Stimulated activated CD8-positive, alpha-beta memory T cell treated with anti-CD3 and anti-CD28 coated beads, Interleukin-15, amount 100 ng/mL, for 1 hour (primary cell): ENCODE measurements at regions not wholly inside any gene's neighbourhood (a gene's known extent, or its start where the extent isn't known, plus 50 kb on each side); places are given as distances from the start of the nearest gene placed in this dataset.
"Not testable (repeated sequence)": the region's sequence is repeated elsewhere in the genome, so short reads cannot be mapped to it uniquely, and the experiment has no call there.

Source experiments
- DNase-seq: peaks from one replicate; pipeline ENCODE4 v3.0.0-alpha.2; 2020; ENCODE audit warnings: low read depth

GRCh38 chr10:100638969-100639368 lies 103.2 kb downstream of the HIF1AN start:
- not testable (repeated sequence) for DNase-seq

- no peak for DNase-seq
These were observed 102.9 kb upstream of the PAX2 start for GRCh38 chr10:100642295-100642994.

GRCh38 chr10:100645091-100645490 lies 100.3 kb upstream of the PAX2 start:
- DNase-seq, result no peak

GRCh38 chr10:100645613-100646392 lies 99.6 kb upstream of the PAX2 start:
- no peak for DNase-seq

- DNase-seq, result no peak
These were observed 97.5 kb upstream of the PAX2 start for GRCh38 chr10:100647928-100648327.

GRCh38 chr10:100650693-100651092 lies 94.7 kb upstream of the PAX2 start:
- DNase-seq, result no peak

- DNase-seq, result not testable (repeated sequence)
These were observed 94.3 kb upstream of the PAX2 start for GRCh38 chr10:100651099-100651498.

GRCh38 chr10:100651916-100652315 lies 93.5 kb upstream of the PAX2 start:
- DNase-seq, result no peak

- no peak for DNase-seq
These were observed 92.8 kb upstream of the PAX2 start for GRCh38 chr10:100652406-100653135.

- DNase-seq, result no peak
These were observed 92.0 kb upstream of the PAX2 start for GRCh38 chr10:100653238-100653956.

GRCh38 chr10:100653957-100654781 lies 91.2 kb upstream of the PAX2 start:
- DNase-seq, result no peak

GRCh38 chr10:100654782-100655325 lies 90.5 kb upstream of the PAX2 start:
- no peak for DNase-seq

- no peak for DNase-seq
These were observed 90.0 kb upstream of the PAX2 start for GRCh38 chr10:100655326-100655759.

- DNase-seq, result no peak
These were observed 89.5 kb upstream of the PAX2 start for GRCh38 chr10:100655760-100656421.

GRCh38 chr10:100656454-100656853 lies 88.9 kb upstream of the PAX2 start:
- no peak for DNase-seq

GRCh38 chr10:100658269-100658668 lies 87.1 kb upstream of the PAX2 start:
- DNase-seq, result no peak

GRCh38 chr10:100659361-100660098 lies 85.9 kb upstream of the PAX2 start:
- no peak for DNase-seq

- DNase-seq, result no peak
These were observed 85.0 kb upstream of the PAX2 start for GRCh38 chr10:100660365-100660764.

- no peak for DNase-seq
These were observed 84.4 kb upstream of the PAX2 start for GRCh38 chr10:100660945-100661344.

GRCh38 chr10:100661520-100661919 lies 83.9 kb upstream of the PAX2 start:
- DNase-seq, result no peak
